ENCODE measurements at regions not wholly inside any gene's neighbourhood (a gene's known extent, or its start where the extent isn't known, plus 50 kb on each side); places are given as distances from the start of the nearest gene placed in this dataset.

- Histone ChIP-seq H3K4me1 (ENCODE audit: control insufficient read depth, insufficient read depth, low read length, poor library complexity, severe bottlenecking) (no peaks in the 10 kb centered on the region), H3K27ac (ENCODE audit: insufficient read depth, low read length, poor library complexity, severe bottlenecking) (no peak overlapping the region), H3K4me3 (ENCODE audit: low read depth, low read length) (no peak overlapping the region), H3K27me3 (ENCODE audit: control insufficient read depth, insufficient read depth, low read length) (no peaks in the 10 kb centered on the region), H3K9me3 (ENCODE audit: control insufficient read depth in 2 of 2, low read length in 2 of 2) (no peaks in the 10 kb centered on the region), H3K36me3 (ENCODE audit: control insufficient read depth, insufficient read depth, low read length) (no peaks in the 10 kb centered on the region)
- Mint-ChIP-seq H3K4me1 (no peaks in the 10 kb centered on the region), H3K9me3 (peaks cover 0 to 2% (median 0%) of the 10 kb centered on the region in 7 donors), H3K27ac (no peak overlapping the region), H3K4me3 (no peak overlapping the region), H3K36me3 (no peaks in the 10 kb centered on the region), H3K27me3 (no peaks in the 10 kb centered on the region)
- DNase-seq (no peak), ATAC-seq (ENCODE audit: low read depth in 2 of 2) (no peak)
These were observed 160.0 kb upstream of the PDE5A start for GRCh38 chr4:119788349-119789266.

GRCh38 chr4:119785963-119786362, 157.4 kb upstream of the PDE5A start:
- no peaks in the 10 kb centered on the region for H3K9me3 ChIP-seq (ENCODE audit: control insufficient read depth in 2 of 2, low read length in 2 of 2)
- Mint-ChIP-seq H3K27me3 (no peaks in the 10 kb centered on the region), H3K4me1 (no peaks in the 10 kb centered on the region), H3K27ac (no peak overlapping the region), H3K4me3 (no peak overlapping the region), H3K9me3 (peaks cover 0 to 4% (median 0%) of the 10 kb centered on the region in 7 donors), H3K36me3 (no peaks in the 10 kb centered on the region)
- H3K27me3 ChIP-seq (ENCODE audit: control insufficient read depth, insufficient read depth, low read length) = no peaks in the 10 kb centered on the region
- no peak for ATAC-seq (ENCODE audit: low read depth in 2 of 2)
- H3K4me3 ChIP-seq (ENCODE audit: low read depth, low read length) = no peak overlapping the region
- no peaks in the 10 kb centered on the region for H3K4me1 ChIP-seq (ENCODE audit: control insufficient read depth, insufficient read depth, low read length, poor library complexity, severe bottlenecking)
- no peak for DNase-seq
- H3K36me3 ChIP-seq (ENCODE audit: control insufficient read depth, insufficient read depth, low read length) = no peaks in the 10 kb centered on the region
- H3K27ac ChIP-seq (ENCODE audit: insufficient read depth, low read length, poor library complexity, severe bottlenecking) = no peak overlapping the region

DNA sequence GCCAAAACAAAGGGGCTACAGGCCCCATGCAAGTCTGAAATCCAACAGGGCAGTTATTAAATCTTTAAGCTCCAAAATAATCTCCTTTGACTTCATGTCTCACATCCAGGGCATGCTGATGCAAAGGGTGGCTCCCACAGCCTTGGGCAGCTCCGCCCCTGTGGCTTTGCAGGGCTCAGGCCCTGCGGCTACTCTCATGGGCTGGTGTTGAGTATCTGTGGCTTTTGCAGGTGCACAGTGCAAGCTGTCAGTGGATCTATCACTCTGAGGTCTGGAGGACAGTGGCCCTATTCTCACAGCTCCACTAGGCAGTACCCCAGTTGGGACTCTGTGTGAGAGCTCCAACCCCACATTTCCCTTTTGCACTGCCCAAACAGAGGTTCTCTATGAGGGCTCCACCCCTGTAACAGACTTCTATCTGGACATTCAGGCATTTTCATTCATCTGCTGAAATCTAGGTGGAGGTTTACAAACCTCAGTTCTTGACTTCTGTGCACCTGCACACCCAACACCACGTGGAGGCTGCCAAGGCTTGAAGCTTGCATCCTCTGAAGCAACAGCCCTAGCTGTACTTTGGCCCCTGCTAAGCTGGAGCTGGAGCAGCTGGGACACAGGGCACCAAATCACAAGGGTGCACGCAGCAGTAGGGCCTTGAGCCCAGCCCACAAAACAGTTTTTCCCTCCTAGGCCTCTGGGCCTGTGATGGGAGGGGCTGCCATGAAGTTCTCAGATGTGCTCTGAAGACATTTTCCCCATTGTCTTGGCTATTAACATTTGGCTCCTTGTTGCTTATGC, 154.8 kb upstream of the PDE5A start:
- no peak for ATAC-seq (ENCODE audit: low read depth in 2 of 2)
- H3K4me1 Mint-ChIP-seq = no peaks in the 10 kb centered on the region
- H3K27ac Mint-ChIP-seq = no peak overlapping the region
- H3K4me3 Mint-ChIP-seq = peak overlapping the region in 1 of 4 donors; percentile 23
- Histone ChIP-seq H3K27me3 (ENCODE audit: control insufficient read depth, insufficient read depth, low read length) (no peaks in the 10 kb centered on the region), H3K4me1 (ENCODE audit: control insufficient read depth, insufficient read depth, low read length, poor library complexity, severe bottlenecking) (no peaks in the 10 kb centered on the region), H3K4me3 (ENCODE audit: low read depth, low read length) (no peak overlapping the region), H3K9me3 (ENCODE audit: control insufficient read depth in 2 of 2, low read length in 2 of 2) (no peaks in the 10 kb centered on the region), H3K36me3 (ENCODE audit: control insufficient read depth, insufficient read depth, low read length) (no peaks in the 10 kb centered on the region), H3K27ac (ENCODE audit: insufficient read depth, low read length, poor library complexity, severe bottlenecking) (no peak overlapping the region)
- H3K36me3 Mint-ChIP-seq = no peaks in the 10 kb centered on the region
- peaks cover 0 to 3% (median 0%) of the 10 kb centered on the region in 7 donors for H3K9me3 Mint-ChIP-seq
- H3K27me3 Mint-ChIP-seq = no peaks in the 10 kb centered on the region
- DNase-seq = no peak

GRCh38 chr4:119781044-119781443, 152.4 kb upstream of the PDE5A start:
- peaks cover 0 to 3% (median 0%) of the 10 kb centered on the region in 7 donors for H3K9me3 Mint-ChIP-seq
- no peaks in the 10 kb centered on the region for H3K27me3 ChIP-seq (ENCODE audit: control insufficient read depth, insufficient read depth, low read length)
- no peaks in the 10 kb centered on the region for H3K36me3 ChIP-seq (ENCODE audit: control insufficient read depth, insufficient read depth, low read length)
- H3K27ac ChIP-seq (ENCODE audit: insufficient read depth, low read length, poor library complexity, severe bottlenecking) = no peak overlapping the region
- no peak for DNase-seq
- H3K9me3 ChIP-seq (ENCODE audit: control insufficient read depth in 2 of 2, low read length in 2 of 2) = no peaks in the 10 kb centered on the region
- H3K27me3 Mint-ChIP-seq = no peaks in the 10 kb centered on the region
- no peak overlapping the region for H3K27ac Mint-ChIP-seq
- no peaks in the 10 kb centered on the region for H3K4me1 ChIP-seq (ENCODE audit: control insufficient read depth, insufficient read depth, low read length, poor library complexity, severe bottlenecking)
- H3K4me1 Mint-ChIP-seq = no peaks in the 10 kb centered on the region
- no peak for ATAC-seq (ENCODE audit: low read depth in 2 of 2)
- H3K4me3 ChIP-seq (ENCODE audit: low read depth, low read length) = no peak overlapping the region
- H3K36me3 Mint-ChIP-seq = no peaks in the 10 kb centered on the region
- H3K4me3 Mint-ChIP-seq = no peak overlapping the region

DNA sequence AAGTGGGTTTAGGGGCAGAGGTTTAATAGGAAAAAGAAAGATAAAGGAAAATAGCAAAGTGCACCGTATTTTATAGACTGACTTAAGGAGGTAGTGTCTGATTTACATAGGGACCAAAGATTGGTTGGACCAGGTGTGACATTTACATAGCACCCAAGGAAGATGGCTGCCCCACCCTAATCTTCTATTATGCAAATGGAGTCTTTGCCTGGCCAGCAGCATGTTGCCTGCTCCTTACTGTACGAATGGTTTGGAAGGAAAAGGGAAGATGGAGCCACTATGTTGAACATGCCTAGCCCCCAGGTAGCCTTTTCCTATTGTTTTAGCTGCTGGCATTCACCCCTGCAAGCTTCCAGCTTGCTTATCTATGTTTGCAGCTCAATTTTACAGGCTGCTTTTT, 146.2 kb upstream of the PDE5A start:
- no peaks in the 10 kb centered on the region for H3K36me3 Mint-ChIP-seq
- Histone ChIP-seq H3K4me1 (ENCODE audit: control insufficient read depth, insufficient read depth, low read length, poor library complexity, severe bottlenecking) (no peaks in the 10 kb centered on the region), H3K36me3 (ENCODE audit: control insufficient read depth, insufficient read depth, low read length) (no peaks in the 10 kb centered on the region), H3K27me3 (ENCODE audit: control insufficient read depth, insufficient read depth, low read length) (no peaks in the 10 kb centered on the region), H3K27ac (ENCODE audit: insufficient read depth, low read length, poor library complexity, severe bottlenecking) (no peak overlapping the region), H3K4me3 (ENCODE audit: low read depth, low read length) (no peak overlapping the region), H3K9me3 (ENCODE audit: control insufficient read depth in 2 of 2, low read length in 2 of 2) (no peaks in the 10 kb centered on the region)
- H3K4me3 Mint-ChIP-seq = no peak overlapping the region
- no peaks in the 10 kb centered on the region for H3K27me3 Mint-ChIP-seq
- no peak overlapping the region for H3K27ac Mint-ChIP-seq
- H3K9me3 Mint-ChIP-seq = peaks cover 0 to 1% (median 0%) of the 10 kb centered on the region in 7 donors
- H3K4me1 Mint-ChIP-seq = no peaks in the 10 kb centered on the region
- DNase-seq (no peak), ATAC-seq (ENCODE audit: low read depth in 2 of 2) (no peak)

DNA sequence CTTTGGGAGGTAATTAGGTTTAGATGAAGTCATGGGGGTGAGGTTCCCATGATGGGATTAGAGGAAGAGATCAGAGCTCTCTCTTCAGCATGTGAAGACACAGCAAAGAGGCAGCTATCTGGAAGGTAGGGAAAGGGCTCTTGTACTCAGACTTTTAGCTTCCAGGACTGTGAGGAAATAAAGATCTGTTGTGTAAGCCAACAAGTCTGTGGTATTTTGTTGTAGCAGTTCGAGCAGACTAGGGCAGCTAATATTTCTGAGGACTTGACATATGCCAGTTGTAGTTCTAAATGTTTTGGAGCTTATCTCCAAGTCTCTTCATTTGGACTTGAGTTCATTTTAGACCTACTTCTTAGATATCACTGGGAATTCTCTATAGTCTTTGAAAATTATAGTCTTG, 137.3 kb upstream of the PDE5A start:
- no peaks in the 10 kb centered on the region for H3K4me1 Mint-ChIP-seq
- no peak for DNase-seq
- no peak overlapping the region for H3K27ac Mint-ChIP-seq
- no peak overlapping the region for H3K4me3 ChIP-seq (ENCODE audit: low read depth, low read length)
- no peaks in the 10 kb centered on the region for H3K36me3 Mint-ChIP-seq
- H3K4me3 Mint-ChIP-seq = no peak overlapping the region
- no peaks in the 10 kb centered on the region for H3K4me1 ChIP-seq (ENCODE audit: control insufficient read depth, insufficient read depth, low read length, poor library complexity, severe bottlenecking)
- H3K36me3 ChIP-seq (ENCODE audit: control insufficient read depth, insufficient read depth, low read length) = no peaks in the 10 kb centered on the region
- H3K27ac ChIP-seq (ENCODE audit: insufficient read depth, low read length, poor library complexity, severe bottlenecking) = no peak overlapping the region
- H3K27me3 ChIP-seq (ENCODE audit: control insufficient read depth, insufficient read depth, low read length) = no peaks in the 10 kb centered on the region
- H3K27me3 Mint-ChIP-seq = no peaks in the 10 kb centered on the region
- H3K9me3 ChIP-seq (ENCODE audit: control insufficient read depth in 2 of 2, low read length in 2 of 2) = no peaks in the 10 kb centered on the region
- no peaks in the 10 kb centered on the region for H3K9me3 Mint-ChIP-seq
- ATAC-seq (ENCODE audit: low read depth in 2 of 2) = no peak

- H3K4me3 Mint-ChIP-seq = no peak overlapping the region
- DNase-seq = no peak
- H3K4me1 Mint-ChIP-seq = no peaks in the 10 kb centered on the region
- H3K4me1 ChIP-seq (ENCODE audit: control insufficient read depth, insufficient read depth, low read length, poor library complexity, severe bottlenecking) = no peaks in the 10 kb centered on the region
- H3K9me3 ChIP-seq (ENCODE audit: control insufficient read depth in 2 of 2, low read length in 2 of 2) = no peaks in the 10 kb centered on the region
- no peaks in the 10 kb centered on the region for H3K27me3 Mint-ChIP-seq
- H3K27me3 ChIP-seq (ENCODE audit: control insufficient read depth, insufficient read depth, low read length) = no peaks in the 10 kb centered on the region
- H3K36me3 Mint-ChIP-seq = no peaks in the 10 kb centered on the region
- H3K4me3 ChIP-seq (ENCODE audit: low read depth, low read length) = no peak overlapping the region
- H3K36me3 ChIP-seq (ENCODE audit: control insufficient read depth, insufficient read depth, low read length) = no peaks in the 10 kb centered on the region
- H3K27ac Mint-ChIP-seq = no peak overlapping the region
- no peak overlapping the region for H3K27ac ChIP-seq (ENCODE audit: insufficient read depth, low read length, poor library complexity, severe bottlenecking)
- peaks cover 0 to 1% (median 0%) of the 10 kb centered on the region in 7 donors for H3K9me3 Mint-ChIP-seq
- ATAC-seq (ENCODE audit: low read depth in 2 of 2) = no peak
These were observed 136.9 kb upstream of the PDE5A start for GRCh38 chr4:119765469-119765868.
